Cardiac muscle cell (in vitro differentiated cells and primary cell): ENCODE measurements at regions not wholly inside any gene's neighbourhood (a gene's known extent, or its start where the extent isn't known, plus 50 kb on each side); places are given as distances from the start of the nearest gene placed in this dataset.
"Not testable (repeated sequence)": the region's sequence is repeated elsewhere in the genome, so short reads cannot be mapped to it uniquely, and the experiment has no call there.

ENCODE experiments used
- DNase-seq, 2 donors: peaks; one replicate each; pipeline versions ENCODE4 v3.0.0 to v3.0.0-alpha.2; 2010 to 2017; ENCODE audit warnings: low read depth in 1 of 2, low spot score in 1 of 2
- H3K27ac ChIP-seq: fragments of 200-600 bp; sonication (generic); 2 replicates; pipeline ENCODE4 v1.5.1; 2016
- H3K27me3 ChIP-seq: fragments of 200-600 bp; sonication (generic); 2 replicates; pipeline ENCODE4 v1.6.0; 2016; ENCODE audit warnings: control low read depth
- H3K36me3 ChIP-seq: fragments of 200-600 bp; sonication (generic); 2 replicates; pipeline ENCODE4 v1.5.1; 2016; ENCODE audit warnings: control low read depth
- H3K4me1 ChIP-seq: fragments of 200-600 bp; sonication (generic); 2 replicates; pipeline ENCODE4 v1.8.1; 2017; ENCODE audit warnings: low read depth, mild to moderate bottlenecking, mixed run types
- H3K4me3 ChIP-seq: fragments of 200-600 bp; sonication (generic); 2 replicates; pipeline ENCODE4 v1.5.1; 2016; ENCODE audit warnings: mild to moderate bottlenecking
- H3K9me3 ChIP-seq: fragments of 200-600 bp; sonication (generic); 2 replicates; pipeline ENCODE4 v1.5.1; 2017; ENCODE audit warnings: low read depth, mild to moderate bottlenecking, control low read depth
- CTCF ChIP-seq: IDR thresholded peaks from 2 replicates; pipeline ENCODE4 v1.5.1; 2012; ENCODE audit warnings: low read depth, mild to moderate bottlenecking, low read length

- Histone ChIP-seq H3K27me3 (no peaks in the 10 kb centered on the region), H3K4me1 (peaks cover 11% of the 10 kb centered on the region), H3K27ac (no peak overlapping the region), H3K9me3 (no peaks in the 10 kb centered on the region), H3K4me3 (no peak overlapping the region), H3K36me3 (no peaks in the 10 kb centered on the region)
- no peak for TF ChIP-seq CTCF
- no peak for DNase-seq
Measured at GRCh38 chr10:25105743-25106260, 69.0 kb upstream of the GPR158 start.

- no peak overlapping the region for H3K27ac ChIP-seq
- DNase-seq: no peak
- no peaks in the 10 kb centered on the region for H3K27me3 ChIP-seq
- H3K36me3 ChIP-seq: no peaks in the 10 kb centered on the region
- H3K4me3 ChIP-seq: no peak overlapping the region
- no peaks in the 10 kb centered on the region for H3K4me1 ChIP-seq
- no peaks in the 10 kb centered on the region for H3K9me3 ChIP-seq
- TF ChIP-seq CTCF: no peak
Measured at GRCh38 chr10:25107756-25108155, 67.0 kb upstream of the GPR158 start.

- H3K27ac ChIP-seq, H3K36me3 ChIP-seq: not testable (repeated sequence)
Measured at GRCh38 chr10:25109896-25110295, 64.9 kb upstream of the GPR158 start.

GRCh38 chr10:25112016-25112415, 62.8 kb upstream of the GPR158 start:
- Histone ChIP-seq H3K4me3 (no peak overlapping the region), H3K27me3 (no peaks in the 10 kb centered on the region), H3K27ac (no peak overlapping the region), H3K36me3 (no peaks in the 10 kb centered on the region), H3K4me1 (no peaks in the 10 kb centered on the region), H3K9me3 (no peaks in the 10 kb centered on the region)
- DNase-seq: no peak
- no peak for TF ChIP-seq CTCF

More at GRCh38 chr10:25109896-25110295, 64.9 kb upstream of the GPR158 start:
- not testable (repeated sequence) for H3K27me3 ChIP-seq, DNase-seq, H3K4me3 ChIP-seq, H3K4me1 ChIP-seq, H3K9me3 ChIP-seq

- no peak overlapping the region for H3K4me3 ChIP-seq
- peak; percentile 92 to 95 for DNase-seq
- peak; percentile 91 for TF ChIP-seq CTCF
- H3K36me3 ChIP-seq: no peaks in the 10 kb centered on the region
- no peak overlapping the region for H3K27ac ChIP-seq
- no peaks in the 10 kb centered on the region for H3K9me3 ChIP-seq
- no peaks in the 10 kb centered on the region for H3K27me3 ChIP-seq
- no peaks in the 10 kb centered on the region for H3K4me1 ChIP-seq
Measured at GRCh38 chr10:25113191-25114035, 61.4 kb upstream of the GPR158 start.

GRCh38 chr10:25114036-25114411, 60.8 kb upstream of the GPR158 start:
- no peak overlapping the region for H3K27ac ChIP-seq
- no peak for DNase-seq

More at GRCh38 chr10:25114036-25114411, 60.8 kb upstream of the GPR158 start:
- TF ChIP-seq CTCF: no peak
- no peaks in the 10 kb centered on the region for H3K27me3 ChIP-seq
- no peak overlapping the region for H3K4me3 ChIP-seq
- H3K9me3 ChIP-seq: no peaks in the 10 kb centered on the region
- H3K36me3 ChIP-seq: no peaks in the 10 kb centered on the region
- no peaks in the 10 kb centered on the region for H3K4me1 ChIP-seq
